Nephron progenitor cell (in vitro differentiated cells): ENCODE measurements at regions not wholly inside any gene's neighbourhood (a gene's known extent, or its start where the extent isn't known, plus 50 kb on each side); places are given as distances from the start of the nearest gene placed in this dataset.

Experiments used
- DNase-seq: peaks from one replicate; pipeline ENCODE4 v3.0.0; 2021
- H3K27ac Mint-ChIP-seq: 2 replicates; pipeline ENCODE4 v1.8.0; 2021; ENCODE audit warnings: mild to moderate bottlenecking, moderate library complexity, mixed read lengths
- H3K27me3 Mint-ChIP-seq: 2 replicates; pipeline ENCODE4 v1.8.0; 2021; ENCODE audit warnings: mild to moderate bottlenecking, low read depth, mixed read lengths; ENCODE audit not compliant: poor library complexity
- H3K36me3 Mint-ChIP-seq: 2 replicates; pipeline ENCODE4 v1.8.0; 2021; ENCODE audit warnings: low read depth, mixed read lengths
- H3K4me1 Mint-ChIP-seq: 2 replicates; pipeline ENCODE4 v1.8.0; 2021; ENCODE audit warnings: mixed read lengths
- H3K4me3 Mint-ChIP-seq: 2 replicates; pipeline ENCODE4 v1.8.0; 2021; ENCODE audit warnings: mild to moderate bottlenecking, moderate library complexity, mixed read lengths
- H3K9me3 Mint-ChIP-seq: 2 replicates; pipeline ENCODE4 v1.8.0; 2021; ENCODE audit warnings: mild to moderate bottlenecking, moderate library complexity, mixed read lengths
- TF ChIP-seq, protein P1 (sequence below): fragments of 200-600 bp; sonication (generic); IDR thresholded peaks from 2 replicates; pipeline ENCODE4 v1.5.0; 2021; ENCODE audit warnings: antibody characterized with exemption

- no peaks in the 10 kb centered on the region for H3K27me3 Mint-ChIP-seq
- H3K4me1 Mint-ChIP-seq, result no peaks in the 10 kb centered on the region
- no peak overlapping the region for H3K27ac Mint-ChIP-seq
- H3K9me3 Mint-ChIP-seq, result no peaks in the 10 kb centered on the region
- TF ChIP-seq, protein P1, sequence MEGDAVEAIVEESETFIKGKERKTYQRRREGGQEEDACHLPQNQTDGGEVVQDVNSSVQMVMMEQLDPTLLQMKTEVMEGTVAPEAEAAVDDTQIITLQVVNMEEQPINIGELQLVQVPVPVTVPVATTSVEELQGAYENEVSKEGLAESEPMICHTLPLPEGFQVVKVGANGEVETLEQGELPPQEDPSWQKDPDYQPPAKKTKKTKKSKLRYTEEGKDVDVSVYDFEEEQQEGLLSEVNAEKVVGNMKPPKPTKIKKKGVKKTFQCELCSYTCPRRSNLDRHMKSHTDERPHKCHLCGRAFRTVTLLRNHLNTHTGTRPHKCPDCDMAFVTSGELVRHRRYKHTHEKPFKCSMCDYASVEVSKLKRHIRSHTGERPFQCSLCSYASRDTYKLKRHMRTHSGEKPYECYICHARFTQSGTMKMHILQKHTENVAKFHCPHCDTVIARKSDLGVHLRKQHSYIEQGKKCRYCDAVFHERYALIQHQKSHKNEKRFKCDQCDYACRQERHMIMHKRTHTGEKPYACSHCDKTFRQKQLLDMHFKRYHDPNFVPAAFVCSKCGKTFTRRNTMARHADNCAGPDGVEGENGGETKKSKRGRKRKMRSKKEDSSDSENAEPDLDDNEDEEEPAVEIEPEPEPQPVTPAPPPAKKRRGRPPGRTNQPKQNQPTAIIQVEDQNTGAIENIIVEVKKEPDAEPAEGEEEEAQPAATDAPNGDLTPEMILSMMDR, result no peak
- H3K4me3 Mint-ChIP-seq, result no peak overlapping the region
- no peaks in the 10 kb centered on the region for H3K36me3 Mint-ChIP-seq
- DNase-seq, result no peak
These were observed 270.6 kb downstream of the SOCS6 start for GRCh38 chr18:70559446-70559845.

DNA sequence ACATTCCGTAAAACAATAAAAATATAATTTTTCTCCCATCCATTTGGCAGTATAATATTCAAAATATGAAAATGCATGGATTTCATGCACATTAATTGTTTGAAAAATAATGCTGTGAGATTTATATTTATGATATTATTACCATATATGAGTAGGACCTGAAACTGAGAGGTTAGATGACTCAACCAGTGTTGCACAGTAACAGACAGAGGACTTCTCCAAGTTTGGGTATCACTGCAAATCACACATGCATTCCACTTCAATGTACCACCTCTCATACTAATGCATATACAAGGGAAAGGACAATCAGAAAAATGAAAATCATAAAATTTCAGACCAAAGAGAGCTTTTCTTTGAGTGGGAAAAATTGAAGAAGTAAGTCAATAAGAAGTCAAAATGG, 269.5 kb downstream of the SOCS6 start:
- H3K27ac Mint-ChIP-seq, result no peak overlapping the region
- TF ChIP-seq, protein P1, result no peak
- H3K9me3 Mint-ChIP-seq, result no peaks in the 10 kb centered on the region
- H3K4me3 Mint-ChIP-seq, result no peak overlapping the region
- H3K27me3 Mint-ChIP-seq, result no peaks in the 10 kb centered on the region
- no peak for DNase-seq
- H3K4me1 Mint-ChIP-seq, result no peaks in the 10 kb centered on the region
- no peaks in the 10 kb centered on the region for H3K36me3 Mint-ChIP-seq

DNA sequence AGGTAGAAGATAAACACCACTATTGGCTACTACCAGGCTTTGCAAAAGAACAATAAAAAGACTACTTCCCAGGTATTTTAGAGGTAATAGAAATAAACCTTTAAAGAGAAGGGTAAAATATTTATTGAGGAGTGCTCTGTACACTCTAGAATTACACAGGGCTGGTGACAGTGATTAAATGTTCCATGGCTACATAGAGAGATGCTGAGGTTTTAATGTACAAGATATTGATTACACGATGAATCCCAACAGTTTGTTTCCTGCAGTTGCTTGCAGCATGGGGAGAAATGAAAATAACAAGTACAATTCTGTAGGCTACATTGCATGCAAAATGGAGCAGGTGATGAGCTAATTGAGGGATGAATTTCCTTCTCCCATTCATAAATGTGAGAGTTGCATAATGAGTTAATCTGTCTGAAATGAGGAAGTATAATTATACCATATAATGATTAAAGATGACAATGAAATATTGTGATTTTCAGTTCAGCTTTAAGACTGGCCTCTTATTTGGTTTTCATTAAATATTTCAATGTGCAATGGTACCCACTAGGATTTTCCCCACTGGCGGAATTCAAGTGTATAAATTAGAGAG, 266.1 kb downstream of the SOCS6 start:
- DNase-seq, result no peak
- H3K27me3 Mint-ChIP-seq, result no peaks in the 10 kb centered on the region
- H3K36me3 Mint-ChIP-seq, result no peaks in the 10 kb centered on the region
- TF ChIP-seq, protein P1, result no peak
- H3K4me1 Mint-ChIP-seq, result no peaks in the 10 kb centered on the region
- H3K4me3 Mint-ChIP-seq, result no peak overlapping the region
- no peak overlapping the region for H3K27ac Mint-ChIP-seq
- H3K9me3 Mint-ChIP-seq, result no peaks in the 10 kb centered on the region

DNA sequence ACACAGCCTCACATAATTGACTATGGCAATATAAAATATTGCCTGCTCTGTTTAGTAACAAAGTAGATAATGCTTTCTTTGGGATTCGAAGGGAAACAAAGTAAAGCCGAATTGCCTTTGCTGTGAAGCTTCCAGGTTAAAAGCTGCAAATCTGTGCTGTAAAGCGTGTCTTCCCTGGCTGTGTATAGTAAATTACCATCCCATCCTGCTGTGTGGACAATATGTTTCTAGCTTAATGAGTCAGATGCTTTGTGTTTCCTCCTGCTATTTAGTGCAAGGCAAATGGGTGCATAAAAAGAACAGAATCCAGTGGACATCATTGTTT, 265.1 kb downstream of the SOCS6 start:
- H3K4me3 Mint-ChIP-seq, result no peak overlapping the region
- TF ChIP-seq, protein P1, result no peak
- H3K27ac Mint-ChIP-seq, result no peak overlapping the region
- DNase-seq, result no peak
- no peaks in the 10 kb centered on the region for H3K27me3 Mint-ChIP-seq
- no peaks in the 10 kb centered on the region for H3K9me3 Mint-ChIP-seq
- H3K4me1 Mint-ChIP-seq, result no peaks in the 10 kb centered on the region
- H3K36me3 Mint-ChIP-seq, result no peaks in the 10 kb centered on the region

DNA sequence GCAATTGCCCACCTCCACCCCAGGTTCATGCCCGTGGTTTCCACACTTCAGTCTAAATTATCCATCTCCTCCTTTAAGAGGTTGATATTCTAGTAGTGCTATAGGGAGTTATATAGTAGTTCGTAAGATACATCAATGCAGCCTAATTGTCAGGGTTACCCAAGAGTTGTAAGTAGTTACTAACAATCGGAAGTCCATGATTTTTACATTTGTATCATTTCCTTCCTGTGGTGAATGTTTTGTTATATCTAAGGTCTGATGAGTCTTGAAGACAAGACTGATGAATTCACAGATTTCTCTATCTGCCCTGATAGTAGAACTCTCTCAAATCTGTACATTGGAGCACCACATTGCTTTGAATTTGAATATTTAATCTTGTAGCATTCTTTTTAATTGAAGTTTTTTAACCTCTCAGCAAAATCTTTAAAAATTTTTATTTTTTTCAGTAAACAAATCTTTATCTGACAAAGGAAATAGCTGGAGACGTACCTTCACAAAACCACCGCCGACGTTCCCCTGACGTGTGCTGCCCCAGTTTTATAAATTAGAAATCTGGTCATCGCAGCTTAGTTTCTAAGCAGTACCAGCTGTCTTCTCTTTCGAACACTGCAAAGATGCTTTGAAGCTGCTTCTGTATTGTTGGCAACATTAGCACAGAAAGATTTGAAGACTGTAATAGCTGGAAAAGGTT, 264.5 kb downstream of the SOCS6 start:
- TF ChIP-seq, protein P1, result no peak
- no peaks in the 10 kb centered on the region for H3K36me3 Mint-ChIP-seq
- no peaks in the 10 kb centered on the region for H3K9me3 Mint-ChIP-seq
- DNase-seq, result no peak
- H3K27ac Mint-ChIP-seq, result no peak overlapping the region
- H3K4me1 Mint-ChIP-seq, result no peaks in the 10 kb centered on the region
- no peaks in the 10 kb centered on the region for H3K27me3 Mint-ChIP-seq
- no peak overlapping the region for H3K4me3 Mint-ChIP-seq
